SK-N-SH treated with all-trans-retinoic acid at 6 μM for 48 hours (cell line): ENCODE measurements at regions not wholly inside any gene's neighbourhood (a gene's known extent, or its start where the extent isn't known, plus 50 kb on each side); places are given as distances from the start of the nearest gene placed in this dataset.

ENCODE experiments used
- ATAC-seq: fragments of 200-7000 bp; cut with Tn5 transposase; 3 replicates; pipeline ENCODE4 v1.9.1; 2020; ENCODE audit warnings: mild to moderate bottlenecking, moderate library complexity
- ARNTL ChIP-seq: fragments of 450-650 bp; formaldehyde crosslinking; IDR thresholded peaks from 2 replicates; pipeline ENCODE4 v1.5.0; 2020; ENCODE audit warnings: low read depth, mild to moderate bottlenecking, moderate library complexity, borderline replicate concordance
- BACH2 ChIP-seq: fragments of 250-450 bp; sonication (Bioruptor Pico); IDR thresholded peaks from 2 replicates; pipeline ENCODE4 v1.9.0; 2021; ENCODE audit warnings: mild to moderate bottlenecking, borderline replicate concordance
- CSDC2 ChIP-seq: fragments of 250-450 bp; sonication (Bioruptor Pico); IDR thresholded peaks from 2 replicates; pipeline ENCODE4 v1.5.0; 2020; ENCODE audit warnings: mild to moderate bottlenecking, moderate library complexity
- CSRNP3 ChIP-seq: fragments of 250-450 bp; sonication (Bioruptor Pico); IDR thresholded peaks from 2 replicates; pipeline ENCODE4 v1.5.1; 2021; ENCODE audit warnings: mild to moderate bottlenecking, moderate library complexity
- ESRRG ChIP-seq: fragments of 250-450 bp; sonication (Bioruptor Pico); IDR thresholded peaks from 2 replicates; pipeline ENCODE4 v1.6.1; 2021; ENCODE audit warnings: mild to moderate bottlenecking
- GLIS3 ChIP-seq: fragments of 250-450 bp; sonication (Bioruptor Pico); IDR thresholded peaks from 2 replicates; pipeline ENCODE4 v1.5.0; 2020; ENCODE audit warnings: mild to moderate bottlenecking, moderate library complexity
- ISL1 ChIP-seq: fragments of 250-450 bp; sonication (Bioruptor Pico); IDR thresholded peaks from 2 replicates; pipeline ENCODE4 v2.1.2; 2022; ENCODE audit warnings: mild to moderate bottlenecking, moderate library complexity
- OSR1 ChIP-seq: fragments of 250-450 bp; sonication (Bioruptor Pico); IDR thresholded peaks from 2 replicates; pipeline ENCODE4 v1.8.0; 2022; ENCODE audit warnings: moderate library complexity, mild to moderate bottlenecking, inconsistent platforms
- PATZ1 ChIP-seq: fragments of 250-450 bp; sonication (Bioruptor Pico); IDR thresholded peaks from 2 replicates; pipeline ENCODE4 v1.8.0; 2020; ENCODE audit warnings: mild to moderate bottlenecking, moderate library complexity, borderline replicate concordance
- POU6F1 ChIP-seq: fragments of 250-450 bp; sonication (Bioruptor Pico); IDR thresholded peaks from 2 replicates; pipeline ENCODE4 v1.8.0; 2021; ENCODE audit warnings: low read depth, mild to moderate bottlenecking, moderate library complexity, borderline replicate concordance
- PPARA ChIP-seq: fragments of 250-450 bp; sonication (Bioruptor Pico); IDR thresholded peaks from 2 replicates; pipeline ENCODE4 v1.5.0; 2020; ENCODE audit warnings: mild to moderate bottlenecking, borderline replicate concordance
- RARB ChIP-seq: fragments of 250-450 bp; sonication (Bioruptor Pico); IDR thresholded peaks from 2 replicates; pipeline ENCODE4 v1.8.0; 2021; ENCODE audit warnings: mild to moderate bottlenecking, moderate library complexity
- SNAI2 ChIP-seq: fragments of 250-450 bp; sonication (Bioruptor Pico); IDR thresholded peaks from 2 replicates; pipeline ENCODE4 v1.5.0; 2020; ENCODE audit warnings: mild to moderate bottlenecking, moderate library complexity
- TCF4 ChIP-seq: fragments of 250-450 bp; sonication (Bioruptor Pico); IDR thresholded peaks from 2 replicates; pipeline ENCODE4 v1.8.0; 2021; ENCODE audit warnings: mild to moderate bottlenecking, moderate library complexity, borderline replicate concordance
- TOX ChIP-seq: fragments of 250-450 bp; sonication (Bioruptor Pico); IDR thresholded peaks from 2 replicates; pipeline ENCODE4 v1.8.0; 2021; ENCODE audit warnings: mild to moderate bottlenecking, moderate library complexity, borderline replicate concordance
- TSHZ2 ChIP-seq: fragments of 250-450 bp; sonication (Bioruptor Pico); IDR thresholded peaks from 2 replicates; pipeline ENCODE4 v1.5.0; 2020; ENCODE audit warnings: mild to moderate bottlenecking, moderate library complexity
- ZFP3 ChIP-seq: fragments of 250-450 bp; sonication (Bioruptor Pico); IDR thresholded peaks from 2 replicates; pipeline ENCODE4 v1.5.0; 2020; ENCODE audit warnings: mild to moderate bottlenecking, moderate library complexity
- ZFP30 ChIP-seq: fragments of 450-650 bp; formaldehyde crosslinking; IDR thresholded peaks from 2 replicates; pipeline ENCODE4 v1.5.0; 2022; ENCODE audit warnings: mild to moderate bottlenecking, moderate library complexity
- ZNF565 ChIP-seq: fragments of 450-650 bp; formaldehyde crosslinking; conservative IDR thresholded peaks from 2 replicates; pipeline ENCODE4 v1.5.0; 2020; ENCODE audit warnings: low read depth, mild to moderate bottlenecking, moderate library complexity
- ZNF70 ChIP-seq: fragments of 450-650 bp; formaldehyde crosslinking; IDR thresholded peaks from 2 replicates; pipeline ENCODE4 v1.5.0; 2020; ENCODE audit warnings: mild to moderate bottlenecking, moderate library complexity
- ZNF8 ChIP-seq: fragments of 450-650 bp; formaldehyde crosslinking; IDR thresholded peaks from 2 replicates; pipeline ENCODE4 v1.5.0; 2020; ENCODE audit warnings: mild to moderate bottlenecking, moderate library complexity

- ATAC-seq, result no peak
- TF ChIP-seq PATZ1 (CRISPR knock-in tag), result no peak
- no peak for TF ChIP-seq TSHZ2 (CRISPR knock-in tag)
- no peak for TF ChIP-seq TOX (CRISPR knock-in tag)
- TF ChIP-seq GLIS3 (CRISPR knock-in tag), result no peak
- no peak for TF ChIP-seq ZNF70 (CRISPR knock-in tag)
- TF ChIP-seq CSRNP3 (CRISPR knock-in tag), result no peak
- no peak for TF ChIP-seq ZNF8 (CRISPR knock-in tag)
- TF ChIP-seq OSR1 (CRISPR knock-in tag), result no peak
- TF ChIP-seq RARB, result no peak
- TF ChIP-seq BACH2 (CRISPR knock-in tag), result no peak
- no peak for TF ChIP-seq ESRRG (CRISPR knock-in tag)
- no peak for TF ChIP-seq ISL1
- TF ChIP-seq CSDC2 (CRISPR knock-in tag), result no peak
These were observed 88.9 kb upstream of the ST6GAL2 start for GRCh38 chr2:106974891-106975290.

GRCh38 chr2:106975641-106976040 is 89.7 kb upstream of the ST6GAL2 start:
- no peak for TF ChIP-seq ZNF8 (CRISPR knock-in tag)
- no peak for TF ChIP-seq PATZ1 (CRISPR knock-in tag)
- no peak for TF ChIP-seq ARNTL (CRISPR knock-in tag)
- no peak for TF ChIP-seq GLIS3 (CRISPR knock-in tag)
- no peak for TF ChIP-seq ZFP30 (CRISPR knock-in tag)
- TF ChIP-seq ZNF565 (CRISPR knock-in tag), result no peak
- no peak for TF ChIP-seq OSR1 (CRISPR knock-in tag)
- no peak for TF ChIP-seq TCF4 (CRISPR knock-in tag)
- no peak for TF ChIP-seq BACH2 (CRISPR knock-in tag)
- no peak for TF ChIP-seq ISL1
- no peak for TF ChIP-seq RARB
- no peak for TF ChIP-seq CSRNP3 (CRISPR knock-in tag)
- no peak for TF ChIP-seq ESRRG (CRISPR knock-in tag)
- TF ChIP-seq PPARA (CRISPR knock-in tag), result no peak
- TF ChIP-seq SNAI2 (CRISPR knock-in tag), result no peak
- no peak for TF ChIP-seq ZFP3 (CRISPR knock-in tag)
- TF ChIP-seq TSHZ2 (CRISPR knock-in tag), result no peak
- no peak for TF ChIP-seq POU6F1 (CRISPR knock-in tag)
- no peak for ATAC-seq
